ENCODE measurements at regions not wholly inside any gene's neighbourhood (a gene's known extent, or its start where the extent isn't known, plus 50 kb on each side); places are given as distances from the start of the nearest gene placed in this dataset.

DNA sequence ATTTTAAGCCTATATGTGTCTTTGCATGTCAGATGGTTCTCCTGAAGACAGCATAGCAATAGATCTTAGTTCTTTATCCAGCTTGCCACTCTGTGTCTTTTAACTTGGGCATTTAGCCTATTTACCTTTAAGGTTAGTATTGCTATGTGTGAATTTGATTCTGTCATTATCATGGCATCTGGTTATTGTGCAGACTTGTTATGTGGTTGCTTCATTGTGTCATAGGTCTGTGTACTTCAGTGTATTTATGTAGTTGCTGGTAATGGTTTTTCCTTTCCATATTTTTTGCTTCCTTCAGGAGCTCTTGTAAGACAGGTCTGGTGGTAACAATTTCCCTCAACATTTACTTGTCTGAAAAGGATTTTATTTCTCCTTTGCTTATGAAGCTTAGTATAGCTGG is 1443.5 kb downstream of the FAM133A start:
- TF ChIP-seq, protein P1, sequence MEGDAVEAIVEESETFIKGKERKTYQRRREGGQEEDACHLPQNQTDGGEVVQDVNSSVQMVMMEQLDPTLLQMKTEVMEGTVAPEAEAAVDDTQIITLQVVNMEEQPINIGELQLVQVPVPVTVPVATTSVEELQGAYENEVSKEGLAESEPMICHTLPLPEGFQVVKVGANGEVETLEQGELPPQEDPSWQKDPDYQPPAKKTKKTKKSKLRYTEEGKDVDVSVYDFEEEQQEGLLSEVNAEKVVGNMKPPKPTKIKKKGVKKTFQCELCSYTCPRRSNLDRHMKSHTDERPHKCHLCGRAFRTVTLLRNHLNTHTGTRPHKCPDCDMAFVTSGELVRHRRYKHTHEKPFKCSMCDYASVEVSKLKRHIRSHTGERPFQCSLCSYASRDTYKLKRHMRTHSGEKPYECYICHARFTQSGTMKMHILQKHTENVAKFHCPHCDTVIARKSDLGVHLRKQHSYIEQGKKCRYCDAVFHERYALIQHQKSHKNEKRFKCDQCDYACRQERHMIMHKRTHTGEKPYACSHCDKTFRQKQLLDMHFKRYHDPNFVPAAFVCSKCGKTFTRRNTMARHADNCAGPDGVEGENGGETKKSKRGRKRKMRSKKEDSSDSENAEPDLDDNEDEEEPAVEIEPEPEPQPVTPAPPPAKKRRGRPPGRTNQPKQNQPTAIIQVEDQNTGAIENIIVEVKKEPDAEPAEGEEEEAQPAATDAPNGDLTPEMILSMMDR (IDR thresholded peaks at IDR 0.05; ENCODE audit: insufficient read depth, low read depth, low read length, missing control alignments) = no peak
- DNase-seq (ENCODE audit: low read depth) = peak; percentile 57
- no peak overlapping the region for H3K4me3 ChIP-seq (ENCODE audit: low read length)

DNA sequence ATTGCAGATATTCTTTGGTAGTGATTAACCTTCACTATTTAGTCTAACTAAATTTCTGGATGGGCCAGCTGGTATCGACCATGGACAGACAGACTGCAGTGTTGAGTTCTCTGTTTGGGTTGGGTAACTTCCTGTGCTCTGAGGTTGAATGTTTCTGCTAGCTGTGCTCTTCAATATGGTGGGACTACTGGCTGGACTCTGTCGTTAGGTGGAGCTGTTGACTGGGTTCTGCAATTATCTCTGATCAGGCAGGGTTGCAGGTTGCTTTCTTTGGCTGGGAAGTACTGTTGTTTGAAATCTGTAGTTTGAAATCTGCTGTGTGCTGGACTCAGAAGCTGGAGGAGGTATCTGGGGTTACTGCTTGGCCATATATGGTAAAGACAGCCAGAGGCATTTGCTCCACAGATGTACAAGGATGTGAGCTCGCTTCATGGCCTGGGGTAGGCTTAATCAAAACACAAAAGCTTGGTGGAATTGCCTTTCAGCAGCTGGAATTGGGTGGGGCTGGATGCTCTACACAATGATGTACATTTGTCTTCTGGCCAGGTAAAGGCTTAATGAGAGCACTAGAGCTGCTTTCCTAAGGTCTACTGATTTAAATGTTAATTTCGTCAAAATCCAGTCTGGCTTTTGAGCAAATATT is 1472.0 kb downstream of the FAM133A start:
- TF ChIP-seq, protein P1 (IDR thresholded peaks at IDR 0.05; ENCODE audit: insufficient read depth, low read depth, low read length, missing control alignments) = no peak
- H3K4me3 ChIP-seq (ENCODE audit: low read length) = no peak overlapping the region
- no peak for DNase-seq (ENCODE audit: low read depth)

DNA sequence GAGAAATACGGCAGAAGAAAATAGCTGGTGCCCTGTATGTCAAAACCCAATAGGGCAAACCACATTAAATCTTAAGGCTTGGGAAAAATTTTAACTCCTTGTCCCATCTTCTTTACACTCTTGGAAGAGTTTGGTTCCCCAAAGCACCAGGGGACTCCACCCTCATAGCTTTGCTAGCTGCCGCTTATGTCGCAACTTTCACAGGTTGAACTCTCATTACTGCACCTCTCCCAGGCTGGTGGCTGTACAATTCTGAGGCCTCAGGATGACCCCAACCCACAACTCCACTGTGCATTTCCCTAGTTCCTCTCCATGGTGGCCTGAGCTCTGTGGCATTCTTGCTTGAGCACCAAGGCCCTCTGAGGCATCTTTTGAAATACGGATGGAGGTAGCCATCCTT is 1478.8 kb downstream of the FAM133A start:
- DNase-seq (ENCODE audit: low read depth) = no peak
- TF ChIP-seq, protein P1 (IDR thresholded peaks at IDR 0.05; ENCODE audit: insufficient read depth, low read depth, low read length, missing control alignments) = no peak
- no peak overlapping the region for H3K4me3 ChIP-seq (ENCODE audit: low read length)

DNA sequence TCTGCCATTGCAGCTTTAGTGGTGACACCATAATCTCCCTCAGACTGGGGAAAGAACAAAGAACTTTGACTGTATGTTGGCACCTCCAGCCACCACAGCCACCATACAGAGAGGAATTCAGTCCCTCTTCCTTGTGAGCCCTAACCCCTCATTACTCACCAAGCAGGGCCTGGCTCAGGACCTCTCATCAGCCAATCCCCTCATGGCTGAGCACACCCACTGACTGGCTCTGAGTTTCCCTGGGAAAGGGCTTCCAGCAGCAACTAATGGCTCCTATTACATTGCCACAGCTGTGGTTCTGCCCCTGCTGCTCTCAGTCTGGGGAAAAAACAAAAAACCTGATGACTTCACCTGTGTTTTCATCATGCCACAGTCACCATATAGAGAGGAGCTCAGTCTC is 1482.6 kb downstream of the FAM133A start:
- H3K4me3 ChIP-seq (ENCODE audit: low read length) = no peak overlapping the region
- DNase-seq (ENCODE audit: low read depth) = no peak
- TF ChIP-seq, protein P1 (IDR thresholded peaks at IDR 0.05; ENCODE audit: insufficient read depth, low read depth, low read length, missing control alignments) = no peak

Data from epithelial cell of esophagus (primary cell).